Activated T-cell treated with anti-CD3 and anti-CD28 coated beads, Interleukin-2, amount 50 U/mL, for 24 hours (primary cell): ENCODE measurements at regions not wholly inside any gene's neighbourhood (a gene's known extent, or its start where the extent isn't known, plus 50 kb on each side); places are given as distances from the start of the nearest gene placed in this dataset.
A peak's percentile ranks its signal among the peaks of the same experiment; 100 is the strongest.

Experiments
- DNase-seq: peaks from one replicate; pipeline ENCODE4 v3.0.0-alpha.2; 2020
- H3K27ac Mint-ChIP-seq: 2 replicates; pipeline ENCODE4 v1.8.0; 2020; ENCODE audit warnings: mild to moderate bottlenecking, mixed read lengths
- H3K27me3 Mint-ChIP-seq: 2 replicates; pipeline ENCODE4 v1.8.0; 2020; ENCODE audit warnings: mixed read lengths
- H3K36me3 Mint-ChIP-seq: 2 replicates; pipeline ENCODE4 v1.8.0; 2020; ENCODE audit warnings: low read depth, mixed read lengths
- H3K4me1 Mint-ChIP-seq: 2 replicates; pipeline ENCODE4 v1.8.0; 2020; ENCODE audit warnings: low read depth, mixed read lengths
- H3K4me3 Mint-ChIP-seq: 2 replicates; pipeline ENCODE4 v1.8.0; 2020; ENCODE audit warnings: mild to moderate bottlenecking, moderate library complexity, mixed read lengths
- H3K9me3 Mint-ChIP-seq: 2 replicates; pipeline ENCODE4 v1.8.0; 2020; ENCODE audit warnings: mixed read lengths

DNA sequence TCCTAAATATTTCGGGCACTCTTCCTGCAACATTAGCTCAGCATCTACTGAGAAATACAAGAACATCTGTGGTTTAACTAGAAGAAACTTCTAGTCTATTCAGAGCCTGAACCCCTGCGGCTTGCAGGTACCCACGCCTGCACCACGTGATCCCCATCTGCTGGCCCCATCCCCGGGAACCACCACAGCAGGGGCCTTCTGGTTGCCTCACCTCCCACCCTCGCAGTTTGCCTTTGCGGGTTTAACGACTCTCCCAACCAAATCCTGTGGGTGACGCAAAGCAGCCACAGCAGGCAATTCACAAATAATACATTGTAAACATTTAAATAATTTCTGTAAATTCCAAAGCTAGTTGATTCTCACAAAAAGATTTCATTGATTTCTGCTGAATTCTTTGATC, 90.2 kb upstream of the TMEM18 start:
- H3K27ac Mint-ChIP-seq: no peak overlapping the region
- H3K36me3 Mint-ChIP-seq: no peaks in the 10 kb centered on the region
- H3K27me3 Mint-ChIP-seq: no peaks in the 10 kb centered on the region
- H3K9me3 Mint-ChIP-seq: peaks cover 4% of the 10 kb centered on the region
- H3K4me1 Mint-ChIP-seq: peaks cover 18% of the 10 kb centered on the region
- no peak overlapping the region for H3K4me3 Mint-ChIP-seq
- peak; percentile 40 for DNase-seq

DNA sequence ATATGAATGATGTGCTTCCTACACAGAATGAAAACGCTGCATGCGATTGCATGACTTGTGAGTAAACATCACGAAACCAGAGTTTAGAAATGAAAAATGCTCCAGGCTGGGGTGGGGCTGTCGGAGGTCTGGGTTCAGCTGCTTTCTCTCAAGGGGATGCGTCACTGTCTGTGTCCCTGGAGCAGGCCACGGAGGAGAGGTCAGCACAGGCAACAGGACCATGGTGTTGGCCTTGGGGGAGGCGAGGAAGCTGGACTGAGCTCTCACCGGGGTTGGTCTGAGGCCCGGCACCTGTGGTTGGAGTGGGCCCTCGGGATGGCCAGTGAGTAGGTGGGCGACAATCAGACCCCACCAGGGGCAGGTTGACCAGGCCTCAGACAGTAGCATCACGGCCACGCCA, 89.0 kb upstream of the TMEM18 start:
- Mint-ChIP-seq H3K4me1 (peaks cover 18% of the 10 kb centered on the region), H3K4me3 (no peak overlapping the region), H3K27me3 (no peaks in the 10 kb centered on the region), H3K27ac (no peak overlapping the region), H3K36me3 (no peaks in the 10 kb centered on the region), H3K9me3 (peaks cover 4% of the 10 kb centered on the region)
- DNase-seq: no peak

DNA sequence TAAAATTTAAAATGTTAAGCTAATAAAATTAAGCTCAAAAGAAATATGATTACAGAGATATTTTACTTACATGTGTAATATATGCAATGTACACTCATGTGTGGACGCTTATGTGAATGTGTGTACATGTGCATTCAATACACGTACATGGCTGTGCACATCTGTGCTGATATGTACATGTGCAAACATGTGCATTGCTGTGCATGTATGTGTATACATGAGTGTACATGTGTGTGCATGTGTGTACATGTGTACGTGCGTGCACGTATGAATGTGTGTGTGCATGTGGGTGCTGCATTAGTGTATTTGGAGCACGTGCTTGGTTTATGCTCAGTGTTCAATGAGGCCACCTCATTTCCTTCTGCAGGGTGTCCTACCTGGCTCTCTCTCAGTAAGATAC, 88.2 kb upstream of the TMEM18 start:
- Mint-ChIP-seq H3K4me1 (peaks cover 18% of the 10 kb centered on the region), H3K4me3 (no peak overlapping the region), H3K9me3 (peaks cover 4% of the 10 kb centered on the region)

DNA sequence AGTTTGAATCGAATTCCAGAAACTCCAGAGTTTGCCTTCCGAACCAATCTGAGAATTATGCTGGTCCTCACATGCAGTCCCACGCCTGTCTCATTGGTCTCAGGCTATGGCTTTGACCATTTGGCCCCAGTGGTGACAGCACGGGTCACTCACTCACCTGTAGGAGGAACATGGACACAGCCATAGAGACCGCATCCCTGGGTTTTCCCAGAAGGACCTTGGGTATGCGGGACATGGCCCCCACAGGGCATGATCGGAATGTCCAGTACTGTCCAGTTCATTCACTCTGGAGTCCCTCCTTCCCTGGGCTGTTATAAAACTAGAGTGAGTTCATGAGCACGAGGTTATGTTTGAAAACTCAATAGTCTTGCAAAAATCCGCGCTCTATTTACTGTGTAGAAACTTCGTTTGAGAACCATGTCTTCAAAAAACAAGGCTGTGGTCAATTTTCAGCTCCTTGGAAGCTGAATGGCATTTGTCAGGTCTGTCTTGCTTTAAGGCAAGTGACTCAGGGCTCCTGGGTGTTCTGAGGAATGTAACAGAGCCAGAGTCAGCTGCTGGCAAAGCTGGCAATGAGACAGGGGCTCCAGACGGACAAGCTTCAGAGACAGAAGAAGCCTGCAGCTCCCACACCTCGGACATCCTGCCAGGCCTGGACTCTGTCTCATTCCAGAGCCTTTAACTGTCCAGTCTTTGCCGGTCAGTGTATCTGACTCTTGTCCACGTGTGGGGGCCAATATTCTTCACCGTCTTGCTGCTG, 86.7 kb upstream of the TMEM18 start:
- H3K36me3 Mint-ChIP-seq: no peaks in the 10 kb centered on the region
- peaks cover 10% of the 10 kb centered on the region for H3K4me1 Mint-ChIP-seq
- DNase-seq: no peak
- H3K27me3 Mint-ChIP-seq: no peaks in the 10 kb centered on the region
- no peak overlapping the region for H3K27ac Mint-ChIP-seq
- H3K9me3 Mint-ChIP-seq: peaks cover 1% of the 10 kb centered on the region
- no peak overlapping the region for H3K4me3 Mint-ChIP-seq

More for the DNA sequence above, 88.2 kb upstream of the TMEM18 start:
- no peaks in the 10 kb centered on the region for H3K27me3 Mint-ChIP-seq
- H3K27ac Mint-ChIP-seq: no peak overlapping the region
- DNase-seq: no peak
- no peaks in the 10 kb centered on the region for H3K36me3 Mint-ChIP-seq

DNA sequence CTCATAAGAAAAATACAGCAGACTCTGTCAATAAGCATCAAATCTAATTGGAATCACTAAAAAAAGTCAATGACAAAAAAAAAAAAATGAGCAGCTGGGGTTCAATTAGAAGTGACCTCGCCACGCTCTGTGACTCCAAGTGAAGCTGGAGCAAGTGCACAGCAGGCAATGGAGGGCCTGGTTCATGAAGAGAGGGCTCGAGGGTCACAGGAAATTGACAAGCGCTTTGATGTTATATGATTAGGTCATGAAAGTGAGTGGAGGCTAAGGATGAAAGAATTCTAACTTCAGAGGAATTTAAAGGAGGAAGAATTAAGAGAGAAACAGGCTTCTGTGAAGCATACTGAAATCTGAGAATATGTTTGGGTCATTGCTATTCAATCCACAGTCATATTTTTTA, 85.4 kb upstream of the TMEM18 start:
- Mint-ChIP-seq H3K4me3 (no peak overlapping the region), H3K4me1 (peaks cover 10% of the 10 kb centered on the region), H3K36me3 (no peaks in the 10 kb centered on the region), H3K27ac (no peak overlapping the region), H3K27me3 (peaks cover 7% of the 10 kb centered on the region), H3K9me3 (no peaks in the 10 kb centered on the region)
- no peak for DNase-seq

DNA sequence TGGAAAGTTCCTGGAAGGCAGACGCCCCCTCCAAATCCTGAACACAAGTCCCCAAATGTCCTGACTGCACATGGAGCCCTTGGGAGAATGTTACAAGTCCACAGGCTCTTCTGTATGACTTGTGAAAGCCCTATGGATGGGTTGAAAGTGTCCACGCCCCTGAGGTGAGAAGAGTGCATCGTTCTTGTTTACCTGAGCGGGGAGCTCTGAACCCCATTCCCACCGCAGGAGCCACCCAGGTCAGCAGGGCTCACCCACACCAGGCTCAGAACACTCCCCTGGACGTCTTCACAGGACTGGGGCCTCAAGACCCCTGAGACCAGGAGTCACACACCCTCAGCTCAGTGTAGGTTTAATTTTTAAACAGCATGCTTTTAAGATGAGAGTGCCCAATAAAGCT, 84.2 kb upstream of the TMEM18 start:
- no peak overlapping the region for H3K4me3 Mint-ChIP-seq
- no peak overlapping the region for H3K27ac Mint-ChIP-seq
- H3K4me1 Mint-ChIP-seq: peaks cover 3% of the 10 kb centered on the region
- H3K9me3 Mint-ChIP-seq: no peaks in the 10 kb centered on the region
- DNase-seq: no peak
- H3K36me3 Mint-ChIP-seq: no peaks in the 10 kb centered on the region
- peaks cover 12% of the 10 kb centered on the region for H3K27me3 Mint-ChIP-seq

DNA sequence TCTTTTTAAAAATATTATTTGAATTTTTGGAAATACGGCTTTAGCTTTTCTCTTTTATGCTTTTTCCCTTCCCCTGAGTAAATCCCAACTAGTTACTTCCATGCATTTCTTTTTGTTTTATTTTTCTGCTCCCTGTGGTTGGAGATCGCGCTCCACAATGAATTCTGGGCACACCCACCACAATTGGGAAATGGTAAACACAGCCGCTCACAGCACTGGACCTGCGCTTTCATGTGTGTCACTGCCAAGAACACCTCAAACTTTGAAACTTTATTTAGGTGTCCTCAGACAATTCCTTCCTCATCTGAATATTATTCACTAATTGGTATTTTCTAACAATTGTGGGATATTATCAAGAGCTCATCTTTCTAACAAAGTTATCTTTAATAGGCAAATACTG, 82.8 kb upstream of the TMEM18 start:
- H3K4me1 Mint-ChIP-seq: peaks cover 3% of the 10 kb centered on the region
- H3K9me3 Mint-ChIP-seq: no peaks in the 10 kb centered on the region
- no peak for DNase-seq
- no peak overlapping the region for H3K27ac Mint-ChIP-seq
- H3K4me3 Mint-ChIP-seq: no peak overlapping the region
- H3K36me3 Mint-ChIP-seq: no peaks in the 10 kb centered on the region
- H3K27me3 Mint-ChIP-seq: peaks cover 16% of the 10 kb centered on the region

DNA sequence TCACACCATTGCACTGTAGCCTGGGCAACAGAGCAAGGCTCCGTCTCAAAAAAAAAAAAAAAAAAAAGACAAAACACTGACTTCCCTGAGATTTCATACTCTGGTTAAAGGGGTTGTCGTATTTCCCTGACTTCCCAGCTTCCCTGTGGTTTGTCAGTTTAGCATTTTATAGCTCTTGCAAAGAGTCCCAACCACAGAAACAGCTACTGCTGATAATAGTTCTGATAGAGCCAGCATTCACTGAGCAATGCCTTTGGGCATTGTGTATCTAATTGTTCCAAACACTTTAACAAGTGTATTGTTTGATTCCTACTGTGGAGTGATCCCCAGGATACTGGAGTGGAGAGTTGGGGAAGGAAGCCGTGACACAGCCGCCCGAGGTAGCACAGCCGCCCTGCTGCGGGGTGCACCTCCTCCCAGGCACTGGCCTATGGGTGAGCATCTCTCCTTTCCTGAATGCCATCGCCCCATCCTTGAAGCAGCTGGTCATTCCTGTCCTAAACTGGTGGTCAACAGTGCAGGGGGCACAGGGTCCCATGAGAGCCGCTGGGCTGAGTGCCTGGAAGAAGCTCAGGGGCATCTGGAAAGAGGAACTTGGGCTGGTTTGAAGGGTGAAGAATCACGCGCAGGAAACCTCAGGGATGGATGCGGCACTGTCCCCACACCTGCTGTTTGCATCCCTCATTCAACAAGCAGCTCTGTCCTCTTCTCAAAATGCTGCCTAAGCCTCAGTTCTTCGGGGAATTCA, 81.0 kb upstream of the TMEM18 start:
- Mint-ChIP-seq H3K27me3 (peaks cover 24% of the 10 kb centered on the region), H3K4me3 (no peak overlapping the region), H3K27ac (no peak overlapping the region), H3K9me3 (no peaks in the 10 kb centered on the region), H3K4me1 (peaks cover 3% of the 10 kb centered on the region), H3K36me3 (no peaks in the 10 kb centered on the region)
- DNase-seq: no peak

DNA sequence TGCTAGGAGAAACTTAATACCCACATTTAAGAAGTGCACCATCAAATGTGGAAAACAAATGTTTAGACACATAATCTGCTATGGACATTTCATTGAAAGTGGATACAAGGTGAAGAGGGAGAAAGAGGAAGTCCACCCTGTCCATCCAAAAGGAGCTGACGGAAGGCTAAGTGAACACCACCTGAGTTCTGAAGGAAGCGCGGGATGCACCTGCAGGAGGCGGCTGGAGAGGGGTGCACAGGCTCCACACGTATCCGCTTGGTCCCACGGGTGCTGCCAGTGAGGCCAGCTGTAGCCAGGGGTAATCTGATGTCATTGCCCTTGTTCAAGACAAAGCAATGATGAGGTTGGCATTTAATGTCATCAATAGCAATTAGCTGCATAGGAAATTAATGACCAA, 75.9 kb upstream of the TMEM18 start:
- H3K4me3 Mint-ChIP-seq: no peak overlapping the region
- peaks cover 37% of the 10 kb centered on the region for H3K27me3 Mint-ChIP-seq
- H3K27ac Mint-ChIP-seq: no peak overlapping the region
- H3K9me3 Mint-ChIP-seq: no peaks in the 10 kb centered on the region
- DNase-seq: no peak
- H3K36me3 Mint-ChIP-seq: no peaks in the 10 kb centered on the region
- H3K4me1 Mint-ChIP-seq: no peaks in the 10 kb centered on the region

DNA sequence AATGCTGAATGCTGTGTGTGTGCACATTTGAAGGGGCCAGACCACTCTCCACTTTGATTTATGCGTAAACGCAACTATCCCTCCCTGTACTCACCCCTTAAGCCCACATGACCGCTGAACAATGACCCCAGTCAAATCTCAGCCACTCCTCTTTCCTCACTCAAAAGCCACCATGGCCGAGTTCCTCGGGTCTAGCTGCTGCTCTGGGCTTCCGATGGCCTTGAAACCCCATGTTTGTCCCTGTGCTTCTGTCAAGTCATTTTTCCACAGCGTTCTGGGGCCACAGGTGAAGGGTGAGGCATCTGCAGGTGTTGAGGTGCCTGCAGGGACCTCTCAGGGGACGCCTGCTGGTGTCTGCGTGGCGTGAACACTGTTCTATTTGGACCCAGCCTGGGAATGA, 74.3 kb upstream of the TMEM18 start:
- Mint-ChIP-seq H3K36me3 (no peaks in the 10 kb centered on the region), H3K4me1 (no peaks in the 10 kb centered on the region), H3K4me3 (no peak overlapping the region), H3K9me3 (no peaks in the 10 kb centered on the region), H3K27ac (no peak overlapping the region), H3K27me3 (peaks cover 43% of the 10 kb centered on the region)
- DNase-seq: no peak

DNA sequence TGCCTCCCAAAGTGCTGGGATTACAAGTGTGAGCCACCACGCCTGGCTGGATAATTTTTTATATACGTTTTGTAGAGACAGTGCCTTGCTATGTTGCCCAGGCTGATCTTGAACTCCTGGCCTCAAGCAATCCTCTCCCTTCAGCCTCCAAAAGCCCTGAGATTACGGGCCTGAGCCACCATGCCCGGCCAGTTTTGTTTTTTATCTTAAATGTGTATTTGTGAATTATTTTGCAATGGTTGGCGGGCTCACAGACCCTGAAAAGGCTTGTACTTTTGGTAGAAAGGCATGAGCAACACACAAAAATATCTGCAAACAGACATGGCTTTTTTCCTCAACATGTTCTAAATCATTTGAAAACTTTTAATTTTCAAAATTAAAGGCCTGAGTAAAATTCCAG, 73.4 kb upstream of the TMEM18 start:
- H3K9me3 Mint-ChIP-seq: no peaks in the 10 kb centered on the region
- peaks cover 46% of the 10 kb centered on the region for H3K27me3 Mint-ChIP-seq
- no peaks in the 10 kb centered on the region for H3K4me1 Mint-ChIP-seq
- no peaks in the 10 kb centered on the region for H3K36me3 Mint-ChIP-seq
- no peak overlapping the region for H3K27ac Mint-ChIP-seq
- H3K4me3 Mint-ChIP-seq: no peak overlapping the region
- DNase-seq: no peak

DNA sequence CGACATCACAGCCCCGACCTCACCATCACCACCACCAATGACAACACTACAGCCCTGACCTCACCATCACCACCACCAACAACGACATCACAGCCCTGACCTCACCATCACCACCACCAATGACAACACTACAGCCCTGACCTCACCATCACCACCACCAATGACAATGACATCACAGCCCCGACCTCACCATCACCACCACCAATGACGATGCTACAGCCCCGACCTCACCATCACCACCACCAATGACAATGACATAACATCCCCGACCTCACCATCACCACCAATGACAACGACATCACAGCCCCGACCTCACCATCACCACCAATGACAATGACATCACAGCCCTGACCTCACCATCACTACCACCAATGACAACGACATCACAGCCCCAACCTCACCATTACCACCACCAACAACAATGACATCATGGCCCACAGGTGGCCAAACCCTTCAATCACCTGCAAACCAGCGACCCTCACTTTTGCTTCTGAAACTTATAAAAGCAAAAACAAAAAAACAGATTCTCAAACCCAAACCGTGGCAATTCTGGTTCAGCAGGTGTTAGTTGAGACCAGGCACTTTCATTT, 70.7 kb upstream of the TMEM18 start:
- DNase-seq: no peak
- H3K4me3 Mint-ChIP-seq: no peak overlapping the region
- H3K27me3 Mint-ChIP-seq: peaks cover 47% of the 10 kb centered on the region
- no peaks in the 10 kb centered on the region for H3K9me3 Mint-ChIP-seq
- no peak overlapping the region for H3K27ac Mint-ChIP-seq
- H3K36me3 Mint-ChIP-seq: no peaks in the 10 kb centered on the region
- no peaks in the 10 kb centered on the region for H3K4me1 Mint-ChIP-seq

DNA sequence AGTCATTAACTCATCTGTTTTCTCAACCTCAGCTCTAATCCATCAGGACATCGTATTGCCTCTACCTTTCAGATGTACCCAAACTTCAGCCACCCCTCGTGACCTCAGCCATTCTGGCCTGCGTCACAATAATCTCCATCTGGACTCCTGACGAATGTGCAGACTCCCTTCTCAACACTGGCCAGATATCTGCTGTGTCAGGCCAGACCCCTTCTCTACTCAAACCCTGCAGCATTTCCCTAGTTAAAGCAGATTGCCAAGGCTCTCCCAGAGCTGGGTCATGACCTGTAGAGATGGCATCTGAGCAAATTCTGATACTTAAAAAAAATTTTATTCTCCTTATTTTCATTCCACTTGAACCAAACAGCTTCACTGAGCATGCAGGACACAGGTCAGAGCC, 69.5 kb upstream of the TMEM18 start:
- Mint-ChIP-seq H3K9me3 (no peaks in the 10 kb centered on the region), H3K27ac (no peak overlapping the region), H3K36me3 (no peaks in the 10 kb centered on the region), H3K4me1 (no peaks in the 10 kb centered on the region), H3K4me3 (no peak overlapping the region), H3K27me3 (peaks cover 52% of the 10 kb centered on the region)
- no peak for DNase-seq

DNA sequence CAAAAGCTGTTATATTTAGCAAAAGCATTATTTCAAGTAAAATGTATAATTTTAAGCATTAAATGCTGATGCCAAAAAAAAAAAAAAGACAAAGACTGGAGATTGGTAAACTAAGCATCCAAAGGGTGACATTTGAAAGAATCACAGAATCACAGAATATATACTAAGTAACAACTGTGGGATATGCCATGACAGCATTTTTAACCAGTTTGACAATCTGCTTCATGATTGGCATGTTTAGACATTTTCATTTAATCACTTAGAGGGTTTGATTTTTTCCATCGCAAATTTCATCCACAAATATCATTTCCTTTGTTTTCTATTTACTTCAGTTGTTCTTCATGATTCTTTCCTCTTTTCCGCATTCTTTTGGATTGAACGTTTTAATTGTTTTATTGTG, 66.9 kb upstream of the TMEM18 start:
- peaks cover 64% of the 10 kb centered on the region for H3K27me3 Mint-ChIP-seq
- H3K27ac Mint-ChIP-seq: no peak overlapping the region
- no peak overlapping the region for H3K4me3 Mint-ChIP-seq
- H3K36me3 Mint-ChIP-seq: no peaks in the 10 kb centered on the region
- no peak for DNase-seq
- H3K4me1 Mint-ChIP-seq: peaks cover 13% of the 10 kb centered on the region
- H3K9me3 Mint-ChIP-seq: no peaks in the 10 kb centered on the region

DNA sequence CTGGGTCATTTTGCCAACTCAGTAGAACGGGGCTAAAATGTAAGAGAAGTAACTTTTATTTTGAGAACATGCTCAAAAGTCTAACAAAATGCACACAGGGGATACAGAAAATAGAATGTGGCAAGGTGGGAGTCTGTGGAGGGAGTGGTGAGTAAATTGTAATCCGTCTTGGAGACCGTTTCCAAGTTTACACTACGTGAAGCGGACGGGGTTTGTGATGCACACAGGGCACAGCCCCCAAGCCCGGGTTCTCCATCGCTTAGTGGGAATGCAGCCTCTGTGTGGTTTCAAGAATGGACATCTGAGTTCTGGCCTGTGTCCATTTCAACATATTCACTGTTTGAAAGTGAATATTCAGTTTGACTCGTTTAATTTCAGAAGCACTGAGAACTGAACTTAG, 65.0 kb upstream of the TMEM18 start:
- Mint-ChIP-seq H3K27ac (no peak overlapping the region), H3K27me3 (peaks cover 65% of the 10 kb centered on the region), H3K4me3 (no peak overlapping the region), H3K4me1 (peaks cover 13% of the 10 kb centered on the region), H3K36me3 (no peaks in the 10 kb centered on the region), H3K9me3 (no peaks in the 10 kb centered on the region)
- no peak for DNase-seq
